NCI-H2227 (cell line): ENCODE measurements at regions not wholly inside any gene's neighbourhood (a gene's known extent, or its start where the extent isn't known, plus 50 kb on each side); places are given as distances from the start of the nearest gene placed in this dataset.
"Not testable (repeated sequence)": the region's sequence is repeated elsewhere in the genome, so short reads cannot be mapped to it uniquely, and the experiment has no call there.

Experiments
- DNase-seq: peaks from one replicate; lab custom pipeline; 2025; ENCODE audit not compliant: unreplicated experiment; lab: John Stamatoyannopoulos, UW

DNA sequence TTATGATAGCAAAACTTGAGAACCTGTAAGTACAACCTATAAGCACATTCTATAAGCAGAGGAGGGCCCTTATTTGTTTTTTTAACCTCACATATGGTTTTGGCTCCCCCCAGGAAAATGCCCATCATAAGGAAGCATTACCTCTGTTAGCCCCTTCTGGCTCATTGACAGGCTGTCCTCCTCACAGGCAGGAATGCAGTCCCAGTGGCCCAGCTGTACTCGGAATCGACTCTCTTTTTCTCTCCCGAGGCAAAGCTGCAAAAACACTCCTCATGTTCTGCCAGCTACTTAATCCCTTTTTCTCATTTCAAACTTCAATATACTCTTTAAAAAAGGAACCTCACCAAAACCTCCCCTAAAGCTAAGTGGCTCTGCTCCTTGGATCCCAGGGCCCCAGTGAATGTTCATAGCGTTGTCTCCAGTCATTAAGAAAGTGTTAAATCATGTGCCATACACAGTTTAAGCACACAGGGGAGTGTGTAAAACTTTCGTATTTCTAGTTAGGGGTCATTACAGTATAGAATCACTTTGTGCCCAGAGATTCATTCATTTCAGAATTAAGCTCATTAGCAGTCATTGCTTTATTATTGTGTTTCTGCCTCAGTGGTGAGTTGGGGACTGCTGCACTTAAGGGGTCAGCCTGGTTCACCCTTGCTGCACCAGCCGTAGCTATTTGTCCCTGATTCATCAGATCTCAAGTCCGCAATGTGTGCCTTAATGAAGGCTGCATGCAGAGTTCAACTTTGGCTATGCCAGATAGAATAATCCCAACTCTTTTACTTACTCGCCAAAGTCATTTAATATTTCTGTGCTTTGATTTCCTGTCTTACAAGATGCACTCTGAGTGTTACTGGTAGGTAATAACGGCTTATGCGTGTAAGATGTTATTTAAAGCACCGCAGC, 57.6 kb downstream of the JRKL start:
- DNase-seq = no peak

DNA sequence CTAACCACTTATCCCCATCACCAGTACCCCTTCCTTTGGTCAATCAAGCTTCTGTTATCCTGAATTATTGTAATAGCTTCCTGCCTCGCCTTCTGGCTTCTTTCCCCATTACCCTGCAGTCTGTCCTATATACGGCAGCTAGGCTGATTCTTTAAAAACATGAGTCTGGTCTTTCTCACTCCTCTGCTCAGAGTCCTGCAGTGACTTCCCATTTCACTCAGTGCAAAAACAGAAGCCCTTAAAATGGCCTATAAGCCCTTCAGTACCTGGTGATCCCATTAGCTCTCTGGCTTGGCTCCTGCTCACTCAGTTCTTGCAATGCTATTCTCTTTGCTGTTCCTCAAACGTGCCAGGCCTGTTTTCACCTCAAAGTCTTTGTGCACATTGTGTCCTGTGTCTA, 58.4 kb downstream of the JRKL start:
- no peak for DNase-seq

DNA sequence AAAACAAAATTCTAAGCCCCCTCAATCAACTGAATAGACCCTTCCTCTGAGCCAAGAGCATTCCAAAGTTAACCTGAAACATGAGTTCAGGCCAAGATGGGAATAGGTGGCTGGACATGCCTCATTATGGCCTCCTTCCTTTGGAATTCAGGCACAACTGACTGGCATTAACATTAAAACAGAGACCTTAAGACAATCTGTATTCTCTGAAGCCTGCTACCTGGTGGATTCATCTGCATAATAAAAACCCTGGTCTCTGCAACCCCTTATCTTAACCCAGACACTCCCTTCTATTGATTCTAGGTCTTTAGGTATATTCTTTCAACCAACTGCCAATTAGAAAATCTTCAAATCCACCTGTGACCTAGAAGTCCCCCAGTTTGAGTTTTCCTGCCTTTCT, 66.3 kb downstream of the JRKL start:
- no peak for DNase-seq

DNA sequence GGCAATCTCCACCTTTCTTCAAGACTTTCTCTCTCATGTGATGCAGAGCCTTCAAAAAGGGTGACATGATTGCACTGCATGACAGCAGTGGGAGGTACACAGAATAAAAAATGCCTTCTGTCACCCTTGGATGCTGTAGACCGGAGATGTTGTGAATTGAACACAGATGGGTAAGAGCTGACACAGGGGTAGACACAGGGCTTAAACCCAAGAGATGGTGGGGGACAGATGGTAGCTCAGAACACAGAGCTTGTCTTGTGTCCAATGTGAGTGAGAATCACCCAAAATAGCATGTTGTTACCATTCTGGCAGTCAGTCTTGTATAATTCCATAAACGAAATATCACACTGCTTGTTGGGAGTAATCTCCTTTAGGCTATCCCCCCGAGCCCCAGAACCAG, 69.9 kb downstream of the JRKL start:
- no peak for DNase-seq

DNA sequence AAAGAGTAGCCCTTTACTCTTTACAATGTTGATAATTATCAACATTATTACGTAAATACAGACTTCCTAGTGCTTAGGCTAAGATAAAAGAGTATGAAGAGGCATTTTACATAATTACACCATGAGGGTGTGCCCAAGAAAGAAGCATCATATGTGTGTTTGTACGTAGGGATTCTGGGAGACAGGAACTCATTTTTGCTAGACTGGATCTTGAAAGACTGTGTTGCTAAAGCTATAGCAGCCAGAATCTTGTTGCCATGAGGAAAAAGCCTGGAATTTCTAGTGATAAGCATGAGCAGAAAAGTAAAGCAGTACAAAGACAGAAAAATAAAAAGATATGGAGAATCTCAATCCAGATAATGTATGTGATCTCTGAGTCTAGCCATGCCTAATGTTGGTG, 72.1 kb downstream of the JRKL start:
- no peak for DNase-seq

DNA sequence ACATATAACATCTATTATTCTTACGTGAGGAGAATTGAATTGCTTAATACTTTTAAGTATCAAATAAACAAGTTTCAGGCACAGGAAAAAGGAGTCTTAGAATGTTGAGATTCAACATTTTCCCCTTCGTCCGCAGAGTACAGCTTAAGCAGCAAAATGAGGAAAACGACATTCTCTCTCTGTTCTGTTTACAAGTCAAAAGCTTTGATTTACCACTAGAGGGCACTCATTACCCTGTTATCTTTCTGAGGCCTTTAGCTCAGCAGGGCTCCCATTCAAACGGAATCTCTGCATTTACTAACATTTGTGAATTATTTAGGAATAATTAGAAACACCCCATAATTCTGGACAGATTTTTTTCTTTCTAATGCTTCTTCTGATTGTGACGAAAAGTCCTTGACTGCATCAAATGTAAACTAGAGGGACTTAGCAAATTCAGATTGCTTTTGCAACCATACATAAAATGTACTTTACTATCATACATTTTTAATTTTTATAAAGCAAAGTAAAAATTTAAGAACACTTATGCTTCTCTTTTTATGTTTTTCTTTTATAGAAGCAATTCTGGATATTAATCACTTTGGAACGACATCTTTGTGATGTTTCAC, 75.0 kb downstream of the JRKL start:
- DNase-seq = peak; percentile 62

DNA sequence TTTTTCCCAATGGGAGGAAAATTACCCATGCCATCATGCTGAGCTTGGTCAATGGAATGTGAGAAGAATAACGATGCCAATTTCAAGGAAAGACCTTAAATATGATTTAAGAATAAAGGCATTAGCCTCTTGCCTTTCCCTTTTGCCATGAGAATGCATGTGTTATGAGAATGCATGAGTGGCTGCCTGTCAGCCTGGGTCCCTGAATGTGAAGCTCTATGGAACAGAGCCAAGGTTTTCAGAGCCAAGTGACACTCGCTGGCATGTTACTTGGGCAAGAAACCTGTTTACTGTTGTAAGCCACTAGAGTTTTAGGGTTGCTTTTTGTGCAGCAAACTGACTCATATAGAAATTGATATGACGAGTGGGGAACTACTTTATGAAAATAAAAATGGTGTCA, 75.7 kb downstream of the JRKL start:
- DNase-seq = no peak

DNA sequence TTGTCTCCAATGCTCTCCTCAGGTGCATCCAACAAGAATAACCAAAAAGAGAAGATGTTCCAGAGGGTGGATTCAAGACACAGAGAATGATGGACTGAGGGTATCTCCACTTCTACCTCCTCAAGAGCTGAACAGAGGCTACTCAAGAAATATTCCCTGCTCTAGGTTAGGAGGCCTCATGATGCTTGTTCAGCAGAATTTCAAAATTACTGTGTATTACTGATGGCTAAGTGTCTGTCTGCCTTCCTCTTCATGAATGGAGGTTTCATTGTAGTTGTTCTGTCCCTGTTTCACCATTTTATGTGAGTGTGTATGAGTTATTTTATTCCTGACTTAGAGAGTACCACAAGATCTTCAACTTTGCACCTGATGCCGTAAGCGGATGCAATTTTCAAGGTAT, 76.8 kb downstream of the JRKL start:
- DNase-seq = no peak

DNA sequence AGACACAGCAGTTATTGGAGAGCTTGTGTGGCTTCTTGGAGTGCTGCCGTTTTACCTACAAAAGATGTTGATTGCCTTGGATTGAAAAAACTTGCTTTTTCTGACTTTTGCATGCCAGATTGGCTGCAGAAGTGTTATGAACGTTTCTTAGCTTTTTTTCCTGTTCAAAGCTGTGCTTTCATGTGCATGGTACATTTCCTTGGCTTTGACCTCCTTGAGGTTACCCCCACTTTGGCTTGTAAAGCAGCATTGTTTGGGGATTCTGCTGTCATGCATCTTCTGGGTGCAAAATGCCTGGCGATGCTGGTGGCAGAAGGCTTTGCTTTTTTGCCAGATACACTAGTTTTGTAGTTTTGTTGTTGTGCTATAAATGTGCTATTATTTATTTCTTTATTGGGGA, 80.0 kb downstream of the JRKL start:
- DNase-seq = no peak

DNA sequence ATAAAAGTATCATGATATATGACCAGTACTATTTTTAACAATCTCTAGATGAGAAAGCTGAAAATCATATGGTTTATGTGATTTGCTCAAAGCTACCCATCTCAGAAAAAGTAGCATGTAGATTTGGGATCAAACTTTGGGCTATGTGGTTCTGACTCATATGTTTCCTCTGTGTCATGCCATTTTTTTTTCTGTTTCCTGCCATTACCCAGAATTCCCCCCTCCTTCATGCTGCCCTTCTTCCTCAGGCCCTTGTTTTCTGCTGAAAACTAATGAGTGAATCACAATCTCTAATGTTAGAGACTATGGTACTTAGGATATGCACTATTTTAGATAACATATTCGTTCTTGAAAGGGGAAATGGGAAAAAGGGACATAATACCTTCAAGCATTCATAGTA, 80.7 kb downstream of the JRKL start:
- no peak for DNase-seq

DNA sequence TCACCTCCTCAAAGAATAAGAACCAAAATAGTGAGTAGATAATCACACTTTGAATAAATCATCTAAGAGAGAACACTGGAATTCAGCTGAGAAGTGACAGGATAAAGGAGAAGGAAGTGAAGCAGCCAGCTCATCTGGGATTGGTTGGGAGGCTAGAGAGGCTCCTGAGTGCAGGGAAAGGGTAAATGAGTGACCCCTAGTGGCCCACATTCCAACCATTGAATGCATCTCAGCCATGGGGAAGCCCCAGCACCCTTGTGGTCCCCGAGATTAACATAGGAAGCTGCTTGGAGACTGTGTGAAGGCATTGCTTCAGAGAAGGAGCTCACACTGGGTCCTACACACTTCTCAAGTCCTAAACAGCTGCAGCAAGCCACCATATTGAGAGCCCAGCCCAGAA, 82.3 kb downstream of the JRKL start:
- DNase-seq = no peak

DNA sequence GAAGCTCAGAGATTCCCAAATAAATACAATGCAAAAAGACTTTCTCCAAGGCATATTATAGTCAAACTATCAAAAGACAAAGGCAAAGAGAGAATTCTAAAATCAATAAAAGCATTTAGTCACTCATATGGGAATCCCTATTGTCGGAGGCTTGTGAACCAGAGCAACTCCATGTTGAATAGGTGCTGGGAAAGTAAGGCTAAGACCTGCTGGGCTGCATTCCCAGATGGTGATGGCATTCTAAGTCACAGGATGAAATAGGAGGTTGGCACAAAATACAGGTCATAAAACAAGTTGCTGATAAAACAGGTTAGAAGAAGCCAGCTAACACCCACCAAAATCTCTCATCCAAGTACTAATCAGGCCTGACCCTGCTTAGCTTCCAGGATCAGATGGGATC, 84.5 kb downstream of the JRKL start:
- DNase-seq = no peak

DNA sequence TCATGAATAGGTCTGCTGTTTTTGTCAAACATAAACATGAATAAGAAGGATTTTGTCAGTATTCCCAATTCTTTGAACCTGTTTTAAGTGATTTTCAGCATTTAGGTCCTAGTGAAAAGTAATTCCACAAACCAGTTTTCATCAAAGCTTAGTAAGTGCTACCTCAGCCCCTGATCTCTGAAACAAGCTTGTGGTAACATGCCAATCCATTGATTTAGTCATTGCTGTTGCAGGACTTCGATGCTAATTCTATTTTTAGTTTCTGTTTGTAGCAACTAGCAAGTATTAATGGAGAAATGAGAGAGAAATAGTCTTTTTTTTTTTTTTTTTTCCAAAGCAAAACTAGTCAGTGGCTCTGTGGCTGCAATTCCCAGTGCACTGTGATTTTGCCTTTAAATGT, 91.4 kb downstream of the JRKL start:
- no peak for DNase-seq

DNA sequence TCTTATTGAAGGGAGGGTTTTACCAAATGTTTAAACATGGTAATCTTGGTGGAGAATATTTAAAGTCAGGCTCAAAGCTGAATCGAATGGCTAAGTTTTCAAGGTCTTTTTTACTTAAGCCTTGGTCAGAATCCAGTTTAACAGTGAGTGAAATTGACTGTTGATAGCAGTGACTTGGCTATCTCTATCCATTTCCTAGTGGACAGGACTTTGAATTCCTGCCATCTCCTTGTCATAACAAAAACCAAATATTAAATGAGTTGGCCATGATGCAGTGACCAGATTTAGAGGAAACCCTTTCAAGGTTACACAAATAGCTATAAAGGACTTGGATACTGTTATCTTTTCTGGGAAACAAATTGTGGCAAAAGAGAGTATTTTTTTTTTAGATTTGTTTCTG, 92.0 kb downstream of the JRKL start:
- no peak for DNase-seq

DNA sequence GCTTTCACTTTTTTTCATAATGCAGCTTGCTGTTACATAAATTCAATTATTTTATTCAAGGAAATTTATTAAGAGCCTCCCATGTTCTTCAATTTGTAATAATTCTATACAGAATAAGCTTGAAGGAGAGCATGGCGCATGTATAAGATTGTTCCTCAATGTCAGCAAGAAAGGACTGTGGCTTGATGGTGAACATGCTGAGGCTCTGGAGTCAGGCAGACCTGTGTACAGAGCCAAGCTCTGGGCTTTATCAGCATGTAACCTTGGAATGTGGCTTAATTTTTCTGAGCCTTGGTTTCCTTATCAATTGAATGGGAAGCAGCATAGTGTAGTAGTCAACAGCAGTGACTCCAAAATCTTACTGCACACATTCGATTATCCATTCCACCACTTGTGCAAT, 92.4 kb downstream of the JRKL start:
- DNase-seq = no peak

DNA sequence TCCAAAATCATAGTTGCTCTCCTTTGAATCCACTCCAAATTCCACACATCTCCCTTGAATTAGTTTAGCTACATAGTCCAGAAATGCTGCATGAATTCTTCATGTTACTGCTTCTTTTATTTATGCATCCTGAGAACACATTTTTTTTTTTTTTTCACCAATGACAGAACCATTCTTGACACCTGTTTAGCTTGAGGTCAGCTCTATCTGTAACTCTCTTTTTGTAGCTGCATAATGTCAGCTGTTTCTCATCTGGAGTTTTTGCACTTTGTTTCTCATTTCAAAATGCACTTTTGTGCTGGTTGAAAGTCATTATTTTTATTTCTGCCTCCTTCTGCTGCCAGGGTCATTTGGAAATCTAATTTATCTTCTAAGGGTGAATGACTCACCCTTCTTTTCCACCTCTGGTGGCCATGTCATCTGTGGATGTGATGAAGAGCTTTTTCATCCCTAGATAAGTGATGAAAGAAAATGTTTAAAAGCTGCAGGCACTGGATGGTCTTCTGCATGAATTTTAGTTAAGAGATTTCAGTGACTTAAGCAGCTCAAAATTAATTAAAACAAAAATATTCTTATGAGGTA, 93.7 kb downstream of the JRKL start:
- DNase-seq = no peak

DNA sequence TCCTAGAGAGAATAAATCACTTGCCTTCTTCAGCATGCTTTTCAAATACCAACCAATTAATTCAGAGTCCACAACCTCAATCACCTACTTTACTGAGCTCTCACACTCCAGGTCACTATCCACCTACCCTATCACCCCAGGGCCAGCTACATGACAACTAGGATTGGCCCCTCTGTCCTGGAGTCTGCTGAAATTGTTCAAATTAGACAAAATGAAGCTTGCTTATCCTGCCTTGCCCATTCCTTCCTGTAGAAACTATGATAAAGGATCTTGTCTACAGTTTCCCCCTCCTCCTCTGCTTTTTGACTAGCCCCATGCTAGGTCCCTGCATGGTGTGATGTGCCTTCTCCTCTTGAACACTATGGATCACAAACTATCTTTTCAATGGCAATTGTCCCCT, 94.5 kb downstream of the JRKL start:
- DNase-seq = no peak

DNA sequence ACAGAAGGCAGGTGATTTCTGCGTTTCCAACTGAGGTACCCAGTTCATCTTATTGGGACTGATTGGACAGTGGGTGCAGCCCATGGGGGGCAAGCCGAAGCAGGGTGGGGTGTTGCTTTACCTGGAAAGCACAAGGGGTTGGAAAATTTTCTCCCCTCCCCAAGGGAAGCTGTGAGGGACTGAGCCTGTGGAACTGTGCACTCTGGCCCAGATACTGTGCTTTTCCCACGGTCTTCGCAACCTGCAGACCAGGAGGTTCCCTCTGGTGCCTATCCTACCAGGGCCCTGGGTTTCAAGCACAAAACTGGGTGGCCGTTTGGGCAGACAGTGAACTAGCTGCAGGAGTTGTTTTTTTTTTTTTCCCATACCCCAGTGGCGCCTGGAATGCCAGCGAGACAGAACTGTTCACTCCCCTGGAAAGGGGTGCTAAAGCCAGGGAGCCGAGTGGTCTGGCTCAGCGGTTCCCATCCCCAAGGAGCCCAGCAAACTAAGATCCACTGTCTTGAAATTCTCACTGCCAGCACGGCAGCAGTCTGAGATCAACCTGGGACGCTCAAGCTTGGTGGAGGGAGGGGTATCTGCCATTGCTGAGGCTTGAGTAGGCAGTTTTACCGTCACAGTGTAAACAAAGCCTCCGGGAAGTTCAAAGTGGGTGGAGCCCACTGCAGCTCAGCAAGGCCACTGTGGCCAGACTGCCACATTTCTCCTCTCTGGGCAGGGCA, 97.2 kb downstream of the JRKL start:
- DNase-seq = peak; percentile 1

DNA sequence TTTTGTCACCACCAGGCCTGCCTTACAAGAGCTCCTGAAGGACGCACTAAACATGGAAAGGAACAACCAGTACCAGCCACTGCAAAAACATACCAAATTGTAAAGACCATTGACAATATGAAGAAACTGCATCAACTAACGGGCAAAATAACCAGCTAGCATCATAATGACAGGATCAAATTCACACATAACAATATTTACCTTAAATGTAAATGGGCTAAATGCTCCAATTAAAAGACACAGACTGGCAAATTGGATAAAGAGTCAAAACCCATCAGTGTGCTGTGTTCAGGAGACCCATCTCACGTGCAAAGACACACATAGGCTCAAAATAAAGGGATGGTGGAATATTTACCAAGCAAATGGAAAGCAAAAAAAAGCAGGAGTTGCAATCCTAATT, 99.1 kb downstream of the JRKL start:
- not testable (repeated sequence) for DNase-seq

DNA sequence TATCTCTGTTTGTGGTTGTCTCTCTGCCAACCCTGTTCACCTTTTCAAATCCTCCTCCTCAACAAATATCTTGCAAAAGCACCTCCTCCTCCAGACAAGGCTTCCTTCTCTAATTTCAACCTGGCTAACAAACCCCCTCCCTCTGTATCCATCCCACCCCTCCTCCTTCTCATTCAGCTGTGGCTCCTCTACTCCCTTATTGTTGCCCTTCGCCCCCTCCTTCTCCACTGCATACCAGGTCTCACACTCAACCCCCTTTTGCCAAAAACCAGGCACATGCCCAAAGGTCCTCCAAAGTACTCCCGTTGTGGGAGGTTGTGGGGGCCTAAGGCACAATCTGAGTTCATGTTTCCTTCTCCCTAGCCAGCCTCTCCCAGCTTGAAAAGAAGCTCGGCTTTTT, 110.6 kb downstream of the JRKL start:
- no peak for DNase-seq

DNA sequence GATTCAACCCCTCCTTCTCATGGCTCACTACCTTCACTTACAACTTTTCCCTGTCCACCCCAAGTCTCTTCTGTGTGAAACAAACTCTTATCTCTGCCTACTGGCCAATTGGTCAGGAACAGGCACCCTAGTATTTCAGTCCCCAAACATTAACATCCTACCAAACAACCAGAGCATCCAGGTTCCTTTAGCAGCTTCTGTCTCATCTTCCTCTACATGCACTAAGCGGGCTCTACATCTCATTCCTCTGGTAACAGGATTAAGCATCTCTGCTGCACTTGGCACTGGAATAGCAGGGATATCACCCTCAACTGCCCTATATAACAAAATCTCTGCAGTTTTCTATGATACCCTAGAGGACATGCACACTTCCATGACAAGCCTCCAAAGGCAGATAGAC, 116.2 kb downstream of the JRKL start:
- DNase-seq = no peak

DNA sequence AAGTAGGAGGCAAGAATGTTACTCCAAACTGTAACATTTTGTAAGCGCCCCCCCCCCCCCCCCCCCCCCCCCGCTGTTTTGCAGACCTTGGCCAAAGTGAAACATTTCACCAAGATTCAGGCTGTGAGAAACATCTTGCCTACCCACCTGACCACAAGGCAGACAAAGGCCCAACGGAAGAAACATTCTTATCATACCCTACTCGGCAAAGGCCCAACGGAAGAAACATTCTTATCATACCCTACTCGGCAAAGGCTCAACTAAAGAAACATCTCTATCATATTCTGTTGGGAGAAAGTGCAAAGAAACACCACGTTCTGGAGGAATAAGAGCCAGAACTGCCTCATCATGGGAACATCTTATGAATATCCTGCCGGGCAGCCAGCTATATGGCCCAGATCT, 117.1 kb downstream of the JRKL start:
- no peak for DNase-seq
